Caco-2 (cell line): ENCODE measurements at regions not wholly inside any gene's neighbourhood (a gene's known extent, or its start where the extent isn't known, plus 50 kb on each side); places are given as distances from the start of the nearest gene placed in this dataset.

Source experiments
- BruUV-seq: library from RNA; stranded (reverse); fragments of 400-500 nt; replicated peaks from 2 replicates; lab custom pipeline; 2021; lab: Mats Ljungman, UMichigan
- CTCF ChIA-PET: fragments of 300-600 bp; sonication (Branson Sonifier 250); formaldehyde crosslinking; loops from one replicate; lab custom pipeline; 2022; ENCODE audit warnings: antibody characterized with exemption; lab: Charles Lee
- POLR2A ChIA-PET: fragments of 300-600 bp; sonication (Branson Sonifier 250); formaldehyde crosslinking; loops from one replicate; lab custom pipeline; 2022; ENCODE audit warnings: antibody characterized with exemption; lab: Charles Lee
- DNase-seq, 2 experiments: peaks; one replicate each; pipeline versions ENCODE4 v3.0.0 to v3.0.0-alpha.2; 2020 to 2022
- H3K27me3 ChIP-seq: replicated peaks from 2 replicates; pipeline ENCODE4 v1.6.0; 2011; ENCODE audit warnings: low read length; ENCODE audit not compliant: control insufficient read depth, insufficient read depth
- H3K36me3 ChIP-seq: 2 replicates; pipeline ENCODE4 v1.5.1; 2011; ENCODE audit warnings: low read length; ENCODE audit not compliant: control insufficient read depth, insufficient read depth
- H3K4me1 ChIP-seq: fragments of 250-450 bp; sonication (Bioruptor Pico); 2 replicates; pipeline ENCODE4 v1.5.1; 2020; ENCODE audit warnings: mild to moderate bottlenecking
- H3K4me3 ChIP-seq: 2 replicates; pipeline ENCODE4 v1.5.1; 2011; ENCODE audit warnings: low read depth, mild to moderate bottlenecking, control low read depth, low read length
- H3K9me3 ChIP-seq: fragments of 250-450 bp; sonication (Bioruptor Pico); 2 replicates; pipeline ENCODE4 v1.5.1; 2020; ENCODE audit warnings: mild to moderate bottlenecking, moderate library complexity
- H3K27ac Mint-ChIP-seq: one replicate; pipeline ENCODE4 v1.8.0; 2022; ENCODE audit warnings: mixed read lengths; ENCODE audit not compliant: unreplicated experiment
- H3K27me3 Mint-ChIP-seq: one replicate; pipeline ENCODE4 v1.8.0; 2022; ENCODE audit warnings: mixed read lengths; ENCODE audit not compliant: insufficient read depth, unreplicated experiment
- H3K36me3 Mint-ChIP-seq: one replicate; pipeline ENCODE4 v1.8.0; 2022; ENCODE audit warnings: mild to moderate bottlenecking, mixed read lengths; ENCODE audit not compliant: insufficient read depth, unreplicated experiment
- H3K4me1 Mint-ChIP-seq: one replicate; pipeline ENCODE4 v1.8.0; 2022; ENCODE audit warnings: low read depth, mixed read lengths; ENCODE audit not compliant: unreplicated experiment
- H3K4me3 Mint-ChIP-seq: one replicate; pipeline ENCODE4 v1.8.0; 2022; ENCODE audit warnings: mild to moderate bottlenecking, moderate library complexity, mixed read lengths; ENCODE audit not compliant: unreplicated experiment
- H3K9me3 Mint-ChIP-seq: one replicate; pipeline ENCODE4 v1.8.0; 2022; ENCODE audit warnings: mixed read lengths; ENCODE audit not compliant: unreplicated experiment
- intact Hi-C: fragments of 100-400 bp; cut with micrococcal nuclease; formaldehyde crosslinking; loops from one replicate; pipeline ENCODE4 v1.10.0; 2022; ENCODE audit not compliant: unreplicated experiment
- TF ChIP-seq, protein P1 (sequence below), 2 experiments: fragments of 200-600 bp in 1 of 2; IDR thresholded peaks; 1 replicate in 1 of 2; 2 replicates in 1 of 2; pipeline versions ENCODE4 v1.5.1 to v1.8.0; 2011 to 2022; ENCODE audit warnings: antibody characterized with exemption in 1 of 2, control low read depth in 1 of 2, inconsistent platforms in 1 of 2, low read depth in 1 of 2, low read length in 1 of 2, mild to moderate bottlenecking in 1 of 2, moderate library complexity in 1 of 2; ENCODE audit not compliant: insufficient read depth in 1 of 2, severe bottlenecking in 1 of 2, unreplicated experiment in 1 of 2

DNA sequence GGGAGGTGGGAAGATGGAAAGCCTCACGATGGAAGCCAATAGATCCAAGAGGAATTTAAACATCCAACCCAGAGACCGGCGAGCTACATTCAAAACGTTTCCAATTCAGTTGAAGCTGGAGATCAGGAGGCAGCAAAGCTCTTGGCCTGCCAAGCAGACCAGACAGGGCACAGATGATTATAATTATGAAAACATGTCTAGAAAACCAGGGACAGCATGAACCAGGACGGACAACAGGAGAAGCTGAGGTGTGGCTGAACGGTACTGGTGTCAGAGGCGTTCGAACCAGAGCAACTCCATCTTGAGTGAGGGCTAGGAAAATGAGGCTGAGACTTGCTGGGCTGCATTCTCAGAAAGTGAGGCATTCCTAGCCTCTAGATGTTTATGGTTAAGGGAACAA lies 102.2 kb upstream of the CCDC150 start:
- no peak overlapping the region for H3K4me3 ChIP-seq
- Mint-ChIP-seq H3K9me3 (no peaks in the 10 kb centered on the region), H3K27ac (no peak overlapping the region), H3K4me1 (no peaks in the 10 kb centered on the region), H3K4me3 (no peak overlapping the region), H3K36me3 (no peaks in the 10 kb centered on the region), H3K27me3 (peaks cover 4% of the 10 kb centered on the region)
- CTCF ChIA-PET, result no interaction called here
- no peaks in the 10 kb centered on the region for H3K9me3 ChIP-seq
- peaks cover 3% of the 10 kb centered on the region; the same call in 1 of the 2 replicates for H3K4me1 ChIP-seq
- BruUV-seq, result no TSS peak
- H3K36me3 ChIP-seq, result no peaks in the 10 kb centered on the region
- no peaks in the 10 kb centered on the region for H3K27me3 ChIP-seq
- TF ChIP-seq, protein P1, sequence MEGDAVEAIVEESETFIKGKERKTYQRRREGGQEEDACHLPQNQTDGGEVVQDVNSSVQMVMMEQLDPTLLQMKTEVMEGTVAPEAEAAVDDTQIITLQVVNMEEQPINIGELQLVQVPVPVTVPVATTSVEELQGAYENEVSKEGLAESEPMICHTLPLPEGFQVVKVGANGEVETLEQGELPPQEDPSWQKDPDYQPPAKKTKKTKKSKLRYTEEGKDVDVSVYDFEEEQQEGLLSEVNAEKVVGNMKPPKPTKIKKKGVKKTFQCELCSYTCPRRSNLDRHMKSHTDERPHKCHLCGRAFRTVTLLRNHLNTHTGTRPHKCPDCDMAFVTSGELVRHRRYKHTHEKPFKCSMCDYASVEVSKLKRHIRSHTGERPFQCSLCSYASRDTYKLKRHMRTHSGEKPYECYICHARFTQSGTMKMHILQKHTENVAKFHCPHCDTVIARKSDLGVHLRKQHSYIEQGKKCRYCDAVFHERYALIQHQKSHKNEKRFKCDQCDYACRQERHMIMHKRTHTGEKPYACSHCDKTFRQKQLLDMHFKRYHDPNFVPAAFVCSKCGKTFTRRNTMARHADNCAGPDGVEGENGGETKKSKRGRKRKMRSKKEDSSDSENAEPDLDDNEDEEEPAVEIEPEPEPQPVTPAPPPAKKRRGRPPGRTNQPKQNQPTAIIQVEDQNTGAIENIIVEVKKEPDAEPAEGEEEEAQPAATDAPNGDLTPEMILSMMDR (IDR thresholded peaks at IDR 0.05; ENCODE audit: insufficient read depth in 1 of 2, low read depth in 1 of 2, low read length in 1 of 2, severe bottlenecking in 1 of 2, unreplicated experiment in 1 of 2), result no peak
- intact Hi-C loops, result no loop called here
- POLR2A ChIA-PET, result no interaction called here
- no peak for DNase-seq

DNA sequence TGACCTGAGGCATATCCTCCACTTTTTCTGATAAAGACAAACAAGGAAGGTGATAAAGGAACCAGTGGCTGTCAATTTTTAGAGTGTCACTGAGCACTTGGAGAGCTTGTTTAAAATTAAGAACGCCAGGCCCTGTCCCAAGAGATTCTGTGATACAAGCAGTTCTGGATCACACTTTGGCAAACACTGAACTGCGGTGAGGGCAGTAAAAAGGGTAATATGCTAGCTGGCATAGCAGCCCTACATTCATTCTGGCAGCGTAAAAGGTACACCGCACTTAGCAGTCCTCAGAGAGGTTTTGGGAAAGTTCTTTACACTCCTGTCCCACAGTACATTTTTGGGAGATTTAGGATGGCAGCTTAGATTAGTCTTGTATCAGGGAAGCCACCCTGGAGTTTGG lies 101.3 kb upstream of the CCDC150 start:
- Histone ChIP-seq H3K36me3 (no peaks in the 10 kb centered on the region), H3K9me3 (no peaks in the 10 kb centered on the region), H3K4me1 (peaks cover 3% of the 10 kb centered on the region; the same call in 1 of the 2 replicates), H3K4me3 (no peak overlapping the region), H3K27me3 (no peaks in the 10 kb centered on the region)
- Mint-ChIP-seq H3K4me1 (no peaks in the 10 kb centered on the region), H3K27me3 (peaks cover 4% of the 10 kb centered on the region), H3K9me3 (no peaks in the 10 kb centered on the region), H3K4me3 (no peak overlapping the region), H3K27ac (no peak overlapping the region), H3K36me3 (no peaks in the 10 kb centered on the region)
- intact Hi-C loops, result no loop called here
- POLR2A ChIA-PET, result no interaction called here
- TF ChIP-seq, protein P1 (IDR thresholded peaks at IDR 0.05; ENCODE audit: insufficient read depth in 1 of 2, low read depth in 1 of 2, low read length in 1 of 2, severe bottlenecking in 1 of 2, unreplicated experiment in 1 of 2), result no peak
- BruUV-seq, result no TSS peak
- no peak for DNase-seq
- CTCF ChIA-PET, result no interaction called here

DNA sequence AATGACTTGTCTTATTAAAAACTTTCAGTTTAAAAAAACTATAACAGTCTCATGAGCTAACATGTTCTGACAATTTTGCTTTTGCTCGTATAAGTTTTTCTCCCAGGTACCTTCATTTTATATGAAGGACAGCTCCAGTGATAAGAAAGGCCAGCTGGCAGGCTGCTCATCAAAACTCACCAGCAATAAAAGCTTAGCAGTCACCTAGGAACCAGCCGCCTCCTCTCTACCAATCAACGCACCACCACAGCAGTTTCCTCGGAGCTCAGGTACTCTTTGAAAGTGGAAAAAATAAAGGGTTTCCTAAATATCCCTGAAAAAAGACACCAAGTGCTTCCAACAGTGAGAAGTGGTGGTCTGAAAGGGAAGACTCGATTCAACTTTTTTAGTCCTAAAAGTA lies 100.9 kb upstream of the CCDC150 start:
- ChIA-PET CTCF (no interaction called here), POLR2A (no interaction called here)
- H3K9me3 ChIP-seq, result no peaks in the 10 kb centered on the region
- no peak overlapping the region for H3K27ac Mint-ChIP-seq
- H3K9me3 Mint-ChIP-seq, result no peaks in the 10 kb centered on the region
- no peak for DNase-seq
- H3K27me3 Mint-ChIP-seq, result no peaks in the 10 kb centered on the region
- H3K36me3 Mint-ChIP-seq, result no peaks in the 10 kb centered on the region
- no TSS peak for BruUV-seq
- no peaks in the 10 kb centered on the region for H3K27me3 ChIP-seq
- H3K4me3 ChIP-seq, result no peak overlapping the region
- no peaks in the 10 kb centered on the region for H3K36me3 ChIP-seq
- TF ChIP-seq, protein P1 (IDR thresholded peaks at IDR 0.05; ENCODE audit: insufficient read depth in 1 of 2, low read depth in 1 of 2, low read length in 1 of 2, severe bottlenecking in 1 of 2, unreplicated experiment in 1 of 2), result no peak
- H3K4me3 Mint-ChIP-seq, result no peak overlapping the region
- H3K4me1 ChIP-seq, result peaks cover 3% of the 10 kb centered on the region; the same call in 1 of the 2 replicates
- intact Hi-C loops, result no loop called here
- no peaks in the 10 kb centered on the region for H3K4me1 Mint-ChIP-seq
